Retinal pigment epithelial cell (primary cell): ENCODE measurements at regions not wholly inside any gene's neighbourhood (a gene's known extent, or its start where the extent isn't known, plus 50 kb on each side); places are given as distances from the start of the nearest gene placed in this dataset.

ENCODE experiments used
- DNase-seq: peaks from one replicate; pipeline ENCODE4 v3.0.0-alpha.2; 2010; ENCODE audit warnings: low read depth
- H3K4me3 ChIP-seq: 2 replicates; pipeline ENCODE4 v1.5.1; 2011; ENCODE audit warnings: mild to moderate bottlenecking, low read length, control low read depth, moderate library complexity
- CTCF ChIP-seq: conservative IDR thresholded peaks from 2 replicates; pipeline ENCODE4 v1.5.1; 2011; ENCODE audit warnings: low read depth, low read length, control low read depth, inconsistent platforms

DNA sequence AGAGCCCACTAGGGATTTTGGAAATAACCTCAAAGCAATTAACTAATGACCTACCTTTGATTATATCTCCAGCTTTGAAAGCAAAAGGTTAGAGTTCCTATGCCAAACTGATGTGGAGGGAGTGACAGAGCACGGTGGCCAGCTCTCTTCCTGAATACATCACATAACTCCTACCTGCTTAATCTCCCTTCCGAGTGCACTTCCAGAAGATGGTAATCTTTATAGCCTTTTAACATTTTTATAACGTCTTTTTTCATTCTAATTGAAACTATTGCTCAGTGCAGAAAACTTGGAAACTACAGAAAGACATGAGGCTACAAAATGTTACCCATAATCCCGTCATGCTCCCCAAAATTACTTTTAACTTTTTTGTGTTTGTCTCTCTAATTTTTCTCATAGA is 110.5 kb upstream of the COX10 start:
- no peak for DNase-seq
- no peak for TF ChIP-seq CTCF
- H3K4me3 ChIP-seq: no peak overlapping the region

DNA sequence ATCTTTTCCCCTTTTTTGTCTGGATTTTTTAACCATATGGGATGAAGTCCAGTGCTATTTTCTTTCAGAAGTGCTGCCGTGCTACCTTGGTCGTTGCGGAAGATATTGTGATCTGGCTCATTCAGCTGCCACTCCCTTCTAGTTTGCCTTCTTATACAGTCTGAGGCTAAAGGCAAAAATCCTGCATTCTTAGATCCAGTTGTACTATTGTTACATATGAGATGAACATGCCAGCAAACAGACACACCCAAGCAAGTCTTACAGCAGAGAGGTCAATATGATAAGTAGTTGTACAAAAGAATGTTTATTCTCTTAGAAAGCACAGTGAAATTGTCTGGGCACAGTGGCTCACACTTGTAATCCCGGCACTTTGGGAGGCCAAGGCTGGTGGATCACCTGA is 108.0 kb upstream of the COX10 start:
- DNase-seq: no peak
- no peak for TF ChIP-seq CTCF
- H3K4me3 ChIP-seq: no peak overlapping the region

DNA sequence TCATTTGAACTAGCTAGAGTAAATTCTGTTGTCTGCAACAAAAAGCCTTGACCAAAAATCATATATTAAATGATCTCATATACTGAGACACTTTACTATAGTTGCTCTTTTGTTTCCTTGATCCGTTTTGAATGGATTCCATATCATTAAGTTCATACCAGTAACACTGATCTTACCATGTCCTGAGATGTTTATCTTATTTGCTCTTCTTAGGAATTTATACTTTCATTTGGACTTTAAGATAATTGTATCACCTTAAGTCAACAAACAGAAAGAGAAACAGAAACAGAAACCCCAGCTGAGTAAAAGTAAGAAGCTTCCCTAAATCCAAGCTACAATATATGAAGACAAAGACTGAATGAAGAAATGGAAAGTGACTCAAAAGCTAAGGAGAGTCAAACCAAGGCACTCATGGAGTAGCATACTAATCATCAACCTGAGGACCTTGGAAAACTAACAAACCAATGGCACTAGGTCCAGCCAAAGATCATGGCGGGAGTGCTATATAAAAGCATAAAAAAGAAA is 106.5 kb upstream of the COX10 start:
- TF ChIP-seq CTCF: no peak
- H3K4me3 ChIP-seq: no peak overlapping the region
- no peak for DNase-seq

GRCh38 chr17:13967416-13967815 is 101.9 kb upstream of the COX10 start:
- TF ChIP-seq CTCF: no peak
- no peak overlapping the region for H3K4me3 ChIP-seq
- DNase-seq: no peak

DNA sequence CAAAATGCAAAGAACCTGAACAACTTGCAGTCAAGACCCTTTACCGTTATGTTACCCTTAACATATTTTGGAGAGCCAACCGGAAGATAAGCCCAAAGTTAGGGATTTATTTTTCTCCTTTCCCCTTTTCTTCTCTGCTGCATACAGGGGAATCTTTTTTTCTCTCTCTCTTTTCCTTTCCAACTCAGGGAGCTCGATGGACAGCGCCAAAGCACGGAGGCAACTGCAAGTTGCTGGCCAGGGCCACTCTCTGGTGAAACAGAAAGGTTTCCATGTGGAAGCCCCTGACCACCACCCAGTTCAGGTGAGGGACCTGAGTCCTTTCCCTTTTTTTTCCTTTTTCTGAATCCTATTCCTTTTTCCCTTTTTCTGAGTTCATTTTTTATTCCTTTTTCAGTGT is 98.8 kb upstream of the COX10 start:
- no peak for TF ChIP-seq CTCF
- DNase-seq: no peak
- H3K4me3 ChIP-seq: no peak overlapping the region

DNA sequence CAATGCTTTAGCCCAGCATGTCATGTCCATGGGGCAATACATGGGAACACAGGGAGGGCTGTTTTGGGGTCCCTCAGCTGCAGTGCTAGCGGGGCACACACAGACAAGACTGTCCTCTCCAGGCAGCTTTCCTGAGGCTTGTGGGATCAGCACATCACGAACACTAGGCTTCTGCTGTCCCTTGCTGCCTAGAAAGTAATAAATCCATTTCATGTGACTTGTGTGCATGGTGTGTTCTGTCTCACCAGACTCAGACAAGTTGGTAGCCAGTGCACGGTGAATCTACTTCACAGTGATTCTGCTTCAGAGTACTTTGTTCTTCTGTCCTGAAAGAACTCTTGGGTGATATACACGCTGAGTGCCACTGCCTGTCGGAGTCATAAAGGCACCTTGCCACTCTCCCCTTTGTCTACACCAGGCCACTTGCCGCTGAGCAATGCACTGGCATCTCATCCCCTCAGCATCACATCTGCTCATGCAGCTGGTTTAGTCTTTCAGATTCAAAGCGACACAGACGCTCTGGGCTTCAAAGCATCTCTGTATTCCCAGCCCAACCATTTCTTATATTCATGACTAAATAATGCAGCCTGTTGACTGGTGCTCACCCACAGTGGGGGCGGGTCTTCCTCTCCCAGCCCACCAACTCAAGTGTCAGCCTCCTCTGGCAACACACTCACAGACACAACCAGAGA is 95.2 kb upstream of the COX10 start:
- TF ChIP-seq CTCF: no peak
- DNase-seq: no peak
- no peak overlapping the region for H3K4me3 ChIP-seq

DNA sequence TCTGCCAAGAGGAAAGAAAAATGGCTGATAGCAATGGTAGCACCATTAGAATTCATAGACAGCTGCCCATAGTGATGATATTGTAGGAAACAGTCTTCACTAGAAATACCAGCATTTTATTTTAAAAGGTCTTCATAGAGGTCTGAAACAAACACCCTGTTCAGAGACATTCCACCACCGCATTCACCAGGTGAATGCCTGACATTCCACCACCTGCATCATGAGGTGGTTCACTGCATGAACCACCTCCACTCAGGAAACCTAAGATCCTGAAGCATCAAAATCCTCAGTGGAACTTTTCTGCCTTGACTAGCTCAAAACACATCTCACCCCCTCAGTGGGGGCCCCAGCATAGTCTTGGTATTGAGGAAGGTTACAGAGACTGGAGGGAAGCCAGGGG is 91.5 kb upstream of the COX10 start:
- TF ChIP-seq CTCF: no peak
- H3K4me3 ChIP-seq: no peak overlapping the region
- no peak for DNase-seq
